ENCODE measurements at regions not wholly inside any gene's neighbourhood (a gene's known extent, or its start where the extent isn't known, plus 50 kb on each side); places are given as distances from the start of the nearest gene placed in this dataset.
"Not testable (repeated sequence)": the region's sequence is repeated elsewhere in the genome, so short reads cannot be mapped to it uniquely, and the experiment has no call there.

- DNase-seq (ENCODE audit: low spot score): no peak
These were observed 229.8 kb upstream of the LUZP2 start for GRCh38 chr11:24267014-24267413.

GRCh38 chr11:24271798-24272197 lies 225.1 kb upstream of the LUZP2 start:
- DNase-seq (ENCODE audit: low spot score): no peak

DNA sequence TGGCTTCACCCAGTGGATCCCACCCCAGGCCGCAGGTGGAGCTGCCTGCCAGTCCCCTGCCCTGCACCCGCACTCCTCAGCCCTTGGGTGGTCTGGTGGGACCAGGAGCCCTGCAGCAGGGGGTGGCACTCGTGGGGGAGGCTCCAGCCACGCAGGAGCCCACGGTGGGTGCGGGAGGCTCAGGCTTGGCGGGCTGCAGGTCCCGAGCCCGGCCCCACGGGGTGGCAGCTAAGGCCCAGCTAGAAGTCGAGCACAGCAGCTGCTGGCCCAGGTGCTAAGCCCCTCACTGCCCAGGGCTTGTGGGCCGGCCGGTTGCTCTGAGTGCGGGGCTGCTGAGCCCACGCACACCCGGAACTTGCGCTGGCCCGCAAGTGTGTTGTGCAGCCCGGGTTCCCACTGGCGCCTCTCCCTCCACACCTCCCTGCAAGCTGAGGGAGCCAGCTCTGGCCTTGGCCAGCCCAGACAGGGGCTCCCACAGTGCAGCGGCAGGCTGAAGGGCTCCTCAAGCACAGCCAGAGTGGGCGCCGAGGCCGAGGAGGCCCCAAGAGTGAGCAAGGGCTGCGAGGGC lies 222.6 kb upstream of the LUZP2 start:
- DNase-seq (ENCODE audit: low spot score): not testable (repeated sequence)

GRCh38 chr11:24286238-24286637 lies 210.6 kb upstream of the LUZP2 start:
- no peak for DNase-seq (ENCODE audit: low spot score)

DNA sequence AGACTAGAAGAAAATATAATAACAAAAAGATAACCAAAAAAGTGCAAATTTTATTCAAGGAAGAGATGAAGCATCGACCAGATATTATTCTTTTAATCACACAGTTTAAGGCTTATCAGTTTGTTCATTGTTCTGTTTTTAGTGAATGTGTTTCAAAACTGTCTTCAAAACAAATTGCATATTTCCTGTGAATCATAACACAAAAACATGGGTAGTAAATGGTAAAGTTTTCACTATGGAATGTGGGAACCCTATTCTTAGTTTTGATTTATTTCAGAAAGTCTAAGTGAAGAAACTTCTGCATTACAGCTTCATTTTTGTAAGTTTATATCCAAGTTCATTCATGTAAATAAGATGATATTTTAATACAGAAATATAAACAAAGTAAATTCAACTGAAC lies 207.6 kb upstream of the LUZP2 start:
- no peak for DNase-seq (ENCODE audit: low spot score)

- DNase-seq (ENCODE audit: low spot score): no peak
These were observed 202.9 kb upstream of the LUZP2 start for GRCh38 chr11:24293964-24294363.

GRCh38 chr11:24295360-24295759 lies 201.5 kb upstream of the LUZP2 start:
- DNase-seq (ENCODE audit: low spot score): no peak

DNA sequence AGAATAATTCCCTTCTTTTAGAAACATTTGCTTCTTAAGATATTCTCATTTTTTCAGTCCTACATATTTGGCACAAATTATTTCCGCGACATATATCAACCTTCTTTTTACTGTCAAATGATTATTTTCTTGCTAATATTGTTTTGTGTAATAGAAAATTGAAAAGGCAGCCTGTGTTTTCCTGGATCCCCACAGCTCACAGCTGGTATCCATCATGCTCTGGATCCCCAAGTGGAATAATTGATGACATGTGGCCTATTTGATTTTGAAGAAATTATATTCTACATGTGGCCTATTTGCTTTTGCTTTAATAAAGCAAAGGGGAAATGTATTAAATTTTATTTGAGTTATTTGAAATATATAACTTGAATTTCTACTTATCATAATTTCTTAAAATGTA lies 199.4 kb upstream of the LUZP2 start:
- DNase-seq (ENCODE audit: low spot score): no peak

DNA sequence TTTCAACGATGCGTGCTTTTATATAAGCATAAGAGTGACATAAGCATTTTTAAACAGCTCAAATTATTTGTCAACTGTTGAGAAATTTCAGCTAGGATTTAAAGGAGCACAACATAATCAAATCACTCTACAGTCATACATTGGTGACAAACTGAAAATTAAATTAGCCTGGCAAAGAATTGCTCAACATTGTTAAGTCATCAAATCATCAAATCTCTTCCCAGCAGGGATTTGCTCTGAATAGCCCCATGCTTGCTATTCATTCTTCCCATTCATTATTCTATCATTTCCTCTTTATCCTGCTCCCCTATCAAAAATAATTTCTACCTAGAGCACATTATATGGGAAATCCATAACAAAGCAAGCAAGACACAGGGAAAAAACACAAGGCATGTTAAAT lies 198.7 kb upstream of the LUZP2 start:
- DNase-seq (ENCODE audit: low spot score): no peak

GRCh38 chr11:24311974-24312373 lies 184.9 kb upstream of the LUZP2 start:
- no peak for DNase-seq (ENCODE audit: low spot score)

GRCh38 chr11:24312464-24313238 lies 184.2 kb upstream of the LUZP2 start:
- DNase-seq (ENCODE audit: low spot score): no peak

- no peak for DNase-seq (ENCODE audit: low spot score)
These were observed 175.6 kb upstream of the LUZP2 start for GRCh38 chr11:24321229-24321628.

- no peak for DNase-seq (ENCODE audit: low spot score)
These were observed 172.6 kb upstream of the LUZP2 start for GRCh38 chr11:24324211-24324610.

DNA sequence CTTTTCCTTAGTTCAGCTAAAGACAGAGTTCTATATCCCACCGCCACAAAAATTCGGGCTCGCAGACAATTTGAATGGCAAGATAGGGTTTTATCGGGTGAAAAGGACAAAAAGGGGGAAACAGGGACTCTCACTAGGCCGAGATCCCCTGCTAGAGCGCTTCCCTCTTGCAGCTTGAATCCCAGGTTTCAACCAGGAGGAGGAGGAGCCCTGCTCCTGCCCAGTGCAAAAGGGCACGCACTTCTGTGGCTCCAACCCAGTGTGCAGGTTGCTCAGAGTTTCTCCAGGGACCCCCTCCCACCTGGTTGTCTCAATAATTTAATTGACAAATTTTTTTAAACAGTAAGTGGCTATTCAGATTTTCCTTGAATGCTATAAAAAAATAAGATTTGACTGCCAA lies 152.6 kb upstream of the LUZP2 start:
- DNase-seq (ENCODE audit: low spot score): no peak

GRCh38 chr11:24348908-24349307 lies 147.9 kb upstream of the LUZP2 start:
- DNase-seq (ENCODE audit: low spot score): no peak

- no peak for DNase-seq (ENCODE audit: low spot score)
These were observed 145.7 kb upstream of the LUZP2 start for GRCh38 chr11:24351179-24351578.

DNA sequence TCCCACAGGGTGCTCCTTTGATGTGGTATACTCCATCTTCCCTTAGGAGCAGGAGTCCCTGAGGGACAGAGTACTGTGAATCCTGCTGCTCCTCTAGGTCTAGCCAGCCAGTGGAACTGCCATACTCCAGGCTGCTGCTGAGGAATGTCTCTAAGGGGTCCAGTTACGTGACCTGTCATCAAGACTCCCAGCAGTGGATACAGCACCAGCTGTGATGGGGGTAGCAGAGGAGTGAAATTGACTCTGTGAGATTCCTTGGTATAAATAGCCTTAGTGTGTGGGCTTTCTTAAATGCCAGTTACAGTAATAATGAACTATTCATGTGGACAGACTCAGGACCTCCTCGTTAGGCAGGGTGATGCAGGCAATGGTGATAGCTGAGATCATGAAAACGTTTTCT lies 140.4 kb upstream of the LUZP2 start:
- no peak for DNase-seq (ENCODE audit: low spot score)

- no peak for DNase-seq (ENCODE audit: low spot score)
These were observed 139.0 kb upstream of the LUZP2 start for GRCh38 chr11:24357620-24358410.

GRCh38 chr11:24372491-24372890 lies 124.4 kb upstream of the LUZP2 start:
- no peak for DNase-seq (ENCODE audit: low spot score)

GRCh38 chr11:24373516-24373915 lies 123.3 kb upstream of the LUZP2 start:
- no peak for DNase-seq (ENCODE audit: low spot score)

DNA sequence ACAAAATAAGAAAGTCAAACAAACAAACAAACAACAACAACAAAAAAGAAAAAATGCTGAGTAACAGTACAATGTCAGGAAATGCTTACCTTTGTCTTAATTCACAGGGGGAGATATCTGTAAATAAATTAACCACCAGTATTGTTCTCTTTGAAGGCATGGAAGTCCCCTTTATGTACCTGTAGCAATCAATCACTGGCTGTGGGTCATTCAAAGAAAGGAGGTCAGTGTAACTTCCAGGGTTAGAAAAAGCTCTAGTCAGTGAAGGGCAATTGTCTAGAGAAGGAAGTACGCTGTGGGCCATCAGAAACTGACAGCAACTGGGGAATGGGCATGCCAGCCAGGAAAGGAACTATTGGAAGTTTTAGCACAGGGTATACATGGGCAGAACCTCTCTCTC lies 121.5 kb upstream of the LUZP2 start:
- no peak for DNase-seq (ENCODE audit: low spot score)

GRCh38 chr11:24375931-24376330 lies 120.9 kb upstream of the LUZP2 start:
- DNase-seq (ENCODE audit: low spot score): no peak

- DNase-seq (ENCODE audit: low spot score): no peak
These were observed 113.7 kb upstream of the LUZP2 start for GRCh38 chr11:24383137-24383536.
